CD14-positive monocyte (primary cell): ENCODE measurements at regions not wholly inside any gene's neighbourhood (a gene's known extent, or its start where the extent isn't known, plus 50 kb on each side); places are given as distances from the start of the nearest gene placed in this dataset.

Experiments
- DNase-seq, 3 donors: peaks; one replicate each; pipeline ENCODE4 v3.0.0-alpha.2; 2011 to 2022
- H2AFZ ChIP-seq: 2 replicates; pipeline ENCODE4 v1.6.0; 2012; ENCODE audit warnings: mild to moderate bottlenecking, low read depth, low read length, inconsistent platforms; ENCODE audit not compliant: insufficient read depth, poor library complexity, severe bottlenecking
- H3K27ac ChIP-seq, 2 donors: 1 replicate in 1 of 2; 2 replicates in 1 of 2; pipeline ENCODE4 v1.5.1; 2012 to 2013; ENCODE audit warnings: low read length in 2 of 2, control low read depth in 1 of 2, inconsistent platforms in 1 of 2, low read depth in 1 of 2, mild to moderate bottlenecking in 1 of 2
- H3K27me3 ChIP-seq, 2 donors: one replicate each; pipeline versions ENCODE4 v1.6.0 to v1.6.1; 2011 to 2013; ENCODE audit warnings: low read length in 2 of 2; ENCODE audit not compliant: control insufficient read depth in 2 of 2, insufficient read depth in 2 of 2
- H3K36me3 ChIP-seq, 2 donors: replicated peaks in 1 of 2; 1 replicate in 1 of 2; 2 replicates in 1 of 2; pipeline versions ENCODE4 v1.5.1 to v1.6.1; 2012 to 2013; ENCODE audit warnings: low read length in 2 of 2, control low read depth in 1 of 2, inconsistent platforms in 1 of 2, mild to moderate bottlenecking in 1 of 2; ENCODE audit not compliant: insufficient read depth in 2 of 2, control insufficient read depth in 1 of 2
- H3K4me1 ChIP-seq, 2 donors: 1 replicate in 1 of 2; 2 replicates in 1 of 2; pipeline versions ENCODE4 v1.5.1 to v1.6.1; 2012 to 2013; ENCODE audit warnings: low read length in 2 of 2, control low read depth in 1 of 2, inconsistent platforms in 1 of 2, mild to moderate bottlenecking in 1 of 2, moderate library complexity in 1 of 2; ENCODE audit not compliant: insufficient read depth in 2 of 2, control insufficient read depth in 1 of 2
- H3K4me2 ChIP-seq: replicated peaks from 2 replicates; pipeline ENCODE3; 2012; ENCODE audit warnings: low read length, moderate library complexity, mild to moderate bottlenecking; ENCODE audit not compliant: poor library complexity, severe bottlenecking; ENCODE audit errors: extremely low read depth
- H3K4me3 ChIP-seq, 3 experiments: fragments of 200-600 bp in 1 of 3; sonication (generic) in 1 of 3; replicated peaks in 1 of 3; 1 replicate in 2 of 3; 2 replicates in 1 of 3; pipeline ENCODE4 v1.5.1; 2011 to 2013; ENCODE audit warnings: low read length in 3 of 3, mild to moderate bottlenecking in 3 of 3, control low read depth in 2 of 3, low read depth in 2 of 3, inconsistent platforms in 1 of 3, moderate library complexity in 1 of 3
- H3K79me2 ChIP-seq: 2 replicates; pipeline ENCODE4 v1.6.0; 2012; ENCODE audit warnings: mild to moderate bottlenecking, control low read depth, inconsistent platforms, low read length, moderate library complexity; ENCODE audit not compliant: insufficient read depth
- H3K9ac ChIP-seq: 2 replicates; pipeline ENCODE4 v1.6.0; 2017; ENCODE audit warnings: low read length, mild to moderate bottlenecking; ENCODE audit not compliant: insufficient read depth, poor library complexity, severe bottlenecking
- H3K9me3 ChIP-seq, 2 donors: replicated peaks in 1 of 2; 1 replicate in 1 of 2; 2 replicates in 1 of 2; pipeline versions ENCODE4 v1.5.1 to v1.6.1; 2012 to 2013; ENCODE audit warnings: low read length in 2 of 2, control low read depth in 1 of 2; ENCODE audit not compliant: control insufficient read depth in 1 of 2, insufficient read depth in 1 of 2
- H4K20me1 ChIP-seq: 2 replicates; pipeline ENCODE4 v1.6.0; 2012; ENCODE audit warnings: mild to moderate bottlenecking, low read length, control low read depth, moderate library complexity; ENCODE audit not compliant: insufficient read depth
- H3K27ac Mint-ChIP-seq, 7 donors: one replicate each; pipeline ENCODE4 v1.8.0; 2020; ENCODE audit warnings: mild to moderate bottlenecking in 7 of 7, mixed read lengths in 7 of 7, moderate library complexity in 6 of 7, inconsistent platforms in 2 of 7
- H3K27me3 Mint-ChIP-seq, 3 donors: one replicate each; pipeline ENCODE4 v1.8.0; 2021 to 2022; ENCODE audit warnings: low read depth in 3 of 3, mild to moderate bottlenecking in 3 of 3, mixed read lengths in 3 of 3, moderate library complexity in 3 of 3, inconsistent platforms in 1 of 3
- H3K36me3 Mint-ChIP-seq, 2 donors: one replicate each; pipeline ENCODE4 v1.8.0; 2020; ENCODE audit warnings: mixed read lengths in 2 of 2, inconsistent platforms in 1 of 2, mild to moderate bottlenecking in 1 of 2
- H3K4me1 Mint-ChIP-seq: one replicate; pipeline ENCODE4 v1.8.0; 2020; ENCODE audit warnings: mild to moderate bottlenecking, mixed read lengths
- H3K4me3 Mint-ChIP-seq, 2 donors: one replicate each; pipeline ENCODE4 v1.8.0; 2020; ENCODE audit warnings: mild to moderate bottlenecking in 2 of 2, mixed read lengths in 2 of 2, moderate library complexity in 1 of 2
- H3K9me3 Mint-ChIP-seq, 7 donors: one replicate each; pipeline ENCODE4 v1.8.0; 2020 to 2022; ENCODE audit warnings: mixed read lengths in 7 of 7, mild to moderate bottlenecking in 6 of 7, moderate library complexity in 6 of 7, inconsistent platforms in 2 of 7
- WGBS: methylation state at CpG from one replicate; pipeline ENCODE4 v1.1.5; 2013; ENCODE audit warnings: missing lambda C conversion rate; ENCODE audit not compliant: insufficient coverage; 5-methylcytosine and 5-hydroxymethylcytosine counted together
- intact Hi-C, 2 donors: fragments of 100-400 bp; cut with micrococcal nuclease; formaldehyde crosslinking; loops; one replicate each; pipeline versions ENCODE4 v1.15.0 to v1.15.1; 2023
- TF ChIP-seq, protein P1 (sequence below): fragments of 200-600 bp; IDR thresholded peaks from one replicate; pipeline ENCODE4 v1.8.0; 2022; ENCODE audit warnings: antibody characterized with exemption, mild to moderate bottlenecking

DNA sequence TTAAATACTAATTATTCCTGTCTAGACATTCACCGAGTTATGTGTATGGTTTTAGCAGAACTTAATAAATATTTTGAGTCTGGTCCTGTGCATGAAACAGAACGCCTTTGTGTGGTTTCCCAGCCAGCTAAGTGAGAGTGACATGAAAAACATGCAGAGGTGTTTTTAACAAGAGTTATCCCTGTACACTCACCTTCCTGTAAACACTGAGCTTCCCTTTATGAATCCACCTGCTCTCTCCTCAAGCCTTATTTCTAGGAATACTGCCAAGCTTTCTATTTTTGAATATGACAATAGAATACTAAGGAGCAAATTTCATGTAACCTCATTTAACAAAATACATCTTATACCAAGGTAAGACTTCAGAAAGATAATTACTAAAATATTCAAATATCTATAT is 270.3 kb upstream of the CTSO start:
- Mint-ChIP-seq H3K4me1 (no peaks in the 10 kb centered on the region), H3K36me3 (no peaks in the 10 kb centered on the region), H3K27ac (no peak overlapping the region), H3K27me3 (no peaks in the 10 kb centered on the region), H3K9me3 (peaks cover 0 to 10% (median 0%) of the 10 kb centered on the region in 7 donors), H3K4me3 (no peak overlapping the region)
- Histone ChIP-seq H3K4me1 (no peaks in the 10 kb centered on the region), H2AFZ (no peak overlapping the region), H3K4me2 (no peak overlapping the region), H3K27ac (no peak overlapping the region), H3K9me3 (peaks cover 0 to 2% of the 10 kb centered on the region in 2 donors), H3K4me3 (no peak overlapping the region), H3K27me3 (no peaks in the 10 kb centered on the region), H3K36me3 (no peaks in the 10 kb centered on the region), H3K9ac (no peak overlapping the region), H4K20me1 (no peaks in the 10 kb centered on the region), H3K79me2 (no peaks in the 10 kb centered on the region)
- TF ChIP-seq, protein P1, sequence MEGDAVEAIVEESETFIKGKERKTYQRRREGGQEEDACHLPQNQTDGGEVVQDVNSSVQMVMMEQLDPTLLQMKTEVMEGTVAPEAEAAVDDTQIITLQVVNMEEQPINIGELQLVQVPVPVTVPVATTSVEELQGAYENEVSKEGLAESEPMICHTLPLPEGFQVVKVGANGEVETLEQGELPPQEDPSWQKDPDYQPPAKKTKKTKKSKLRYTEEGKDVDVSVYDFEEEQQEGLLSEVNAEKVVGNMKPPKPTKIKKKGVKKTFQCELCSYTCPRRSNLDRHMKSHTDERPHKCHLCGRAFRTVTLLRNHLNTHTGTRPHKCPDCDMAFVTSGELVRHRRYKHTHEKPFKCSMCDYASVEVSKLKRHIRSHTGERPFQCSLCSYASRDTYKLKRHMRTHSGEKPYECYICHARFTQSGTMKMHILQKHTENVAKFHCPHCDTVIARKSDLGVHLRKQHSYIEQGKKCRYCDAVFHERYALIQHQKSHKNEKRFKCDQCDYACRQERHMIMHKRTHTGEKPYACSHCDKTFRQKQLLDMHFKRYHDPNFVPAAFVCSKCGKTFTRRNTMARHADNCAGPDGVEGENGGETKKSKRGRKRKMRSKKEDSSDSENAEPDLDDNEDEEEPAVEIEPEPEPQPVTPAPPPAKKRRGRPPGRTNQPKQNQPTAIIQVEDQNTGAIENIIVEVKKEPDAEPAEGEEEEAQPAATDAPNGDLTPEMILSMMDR: no peak
- no CpG with 5 or more reads among the region's 2 CpGs for WGBS
- intact Hi-C loops: no loop called here
- no peak for DNase-seq

- TF ChIP-seq, protein P1: no peak
- no CpG with 5 or more reads among the region's 1 CpG for whole genome bisulfite sequencing
- Histone ChIP-seq H3K27me3 (no peaks in the 10 kb centered on the region), H3K9me3 (peaks cover 0 to 8% of the 10 kb centered on the region in 2 donors), H3K36me3 (no peaks in the 10 kb centered on the region), H3K4me1 (no peaks in the 10 kb centered on the region), H3K4me2 (no peak overlapping the region), H4K20me1 (no peaks in the 10 kb centered on the region), H2AFZ (no peak overlapping the region), H3K27ac (no peak overlapping the region), H3K4me3 (no peak overlapping the region), H3K9ac (no peak overlapping the region), H3K79me2 (no peaks in the 10 kb centered on the region)
- Mint-ChIP-seq H3K4me1 (no peaks in the 10 kb centered on the region), H3K9me3 (peaks cover 0 to 8% (median 2%) of the 10 kb centered on the region in 7 donors), H3K36me3 (no peaks in the 10 kb centered on the region), H3K4me3 (no peak overlapping the region), H3K27ac (no peak overlapping the region), H3K27me3 (no peaks in the 10 kb centered on the region)
- intact Hi-C loops: no loop called here
- no peak for DNase-seq
Observed at GRCh38 chr4:156217236-156217635, 263.6 kb upstream of the CTSO start.
